DOHH2 (cell line): ENCODE measurements at regions not wholly inside any gene's neighbourhood (a gene's known extent, or its start where the extent isn't known, plus 50 kb on each side); places are given as distances from the start of the nearest gene placed in this dataset.

ENCODE experiments used
- H3F3A ChIP-seq: fragments of 200-600 bp; sonication (generic), shearing (Covaris generic); 2 replicates; pipeline ENCODE4 v1.6.0; 2016; ENCODE audit warnings: antibody characterized with exemption, mild to moderate bottlenecking; ENCODE audit not compliant: control insufficient read depth, insufficient read depth
- H3K27ac ChIP-seq: fragments of 200-600 bp; sonication (generic); 2 replicates; pipeline ENCODE4 v1.5.1; 2014; ENCODE audit warnings: low read depth, mild to moderate bottlenecking, low read length, moderate library complexity
- H3K27me3 ChIP-seq: fragments of 200-600 bp; sonication (generic); 2 replicates; pipeline ENCODE4 v1.6.1; 2014; ENCODE audit warnings: mild to moderate bottlenecking, low read length, mixed read lengths; ENCODE audit not compliant: control insufficient read depth
- H3K36me3 ChIP-seq: fragments of 200-600 bp; sonication (generic); 2 replicates; pipeline ENCODE4 v1.6.1; 2014; ENCODE audit warnings: mild to moderate bottlenecking, low read length, moderate library complexity, mixed read lengths; ENCODE audit not compliant: control insufficient read depth
- H3K4me1 ChIP-seq: fragments of 200-600 bp; sonication (generic); 2 replicates; pipeline ENCODE4 v1.6.1; 2014; ENCODE audit warnings: mild to moderate bottlenecking, low read length, mixed read lengths; ENCODE audit not compliant: control insufficient read depth
- H3K4me2 ChIP-seq: fragments of 200-600 bp; sonication (generic); 2 replicates; pipeline ENCODE4 v1.6.0; 2014; ENCODE audit warnings: mild to moderate bottlenecking, low read length, moderate library complexity
- H3K4me3 ChIP-seq: fragments of 200-600 bp; sonication (generic); 2 replicates; pipeline ENCODE4 v1.5.1; 2014; ENCODE audit warnings: mild to moderate bottlenecking, low read length, mixed read lengths
- H3K79me2 ChIP-seq: fragments of 200-600 bp; sonication (generic); 2 replicates; pipeline ENCODE4 v1.6.1; 2014; ENCODE audit warnings: mild to moderate bottlenecking, low read length, mixed read lengths; ENCODE audit not compliant: control insufficient read depth
- H3K9me2 ChIP-seq: fragments of 200-600 bp; sonication (generic); replicated peaks from 2 replicates; pipeline ENCODE4 v1.6.1; 2014; ENCODE audit warnings: mild to moderate bottlenecking, low read length, mixed read lengths; ENCODE audit not compliant: control insufficient read depth
- H3K9me3 ChIP-seq: fragments of 200-600 bp; sonication (generic); 2 replicates; pipeline ENCODE4 v1.6.1; 2014; ENCODE audit warnings: antibody characterized with exemption, low read length, mixed read lengths; ENCODE audit not compliant: control insufficient read depth, insufficient read depth
- H4K20me1 ChIP-seq: fragments of 200-600 bp; sonication (generic); 2 replicates; pipeline ENCODE4 v1.6.0; 2014; ENCODE audit warnings: low read depth, mild to moderate bottlenecking, antibody characterized with exemption, low read length, moderate library complexity; ENCODE audit not compliant: control insufficient read depth, insufficient read depth
- CTCF ChIP-seq: fragments of 200-600 bp; sonication (generic); IDR thresholded peaks from one replicate; pipeline ENCODE4 v1.5.1; 2014; ENCODE audit warnings: antibody characterized with exemption, mild to moderate bottlenecking, low read depth, low read length; ENCODE audit not compliant: poor library complexity, severe bottlenecking
- EZH2phosphoT487 ChIP-seq: fragments of 200-600 bp; sonication (generic); IDR thresholded peaks from 2 replicates; pipeline ENCODE4 v1.6.1; 2017; ENCODE audit warnings: borderline replicate concordance, mild to moderate bottlenecking, antibody characterized with exemption, low read length, moderate library complexity, mixed read lengths

- H3K4me2 ChIP-seq = no peak overlapping the region
Observed at GRCh38 chr1:221203224-221204054, 324.2 kb downstream of the HLX start.

GRCh38 chr1:221204055-221204833, 325.0 kb downstream of the HLX start:
- Histone ChIP-seq H3K4me2 (no peak overlapping the region), H3F3A (no peaks in the 10 kb centered on the region), H4K20me1 (no peaks in the 10 kb centered on the region), H3K27ac (no peak overlapping the region), H3K9me3 (no peaks in the 10 kb centered on the region), H3K27me3 (no peaks in the 10 kb centered on the region), H3K4me1 (peaks cover 7% of the 10 kb centered on the region), H3K9me2 (no peaks in the 10 kb centered on the region), H3K4me3 (no peak overlapping the region), H3K36me3 (no peaks in the 10 kb centered on the region), H3K79me2 (no peaks in the 10 kb centered on the region)
- no peak for TF ChIP-seq CTCF
- TF ChIP-seq EZH2phosphoT487 = no peak

More at GRCh38 chr1:221203224-221204054, 324.2 kb downstream of the HLX start:
- Histone ChIP-seq H3K9me3 (no peaks in the 10 kb centered on the region), H3K79me2 (no peaks in the 10 kb centered on the region), H3K27ac (no peak overlapping the region), H4K20me1 (no peaks in the 10 kb centered on the region), H3K27me3 (no peaks in the 10 kb centered on the region), H3F3A (no peaks in the 10 kb centered on the region), H3K4me3 (no peak overlapping the region), H3K9me2 (no peaks in the 10 kb centered on the region), H3K36me3 (no peaks in the 10 kb centered on the region), H3K4me1 (peaks cover 7% of the 10 kb centered on the region)
- TF ChIP-seq EZH2phosphoT487 (no peak), CTCF (peak; percentile 85)

GRCh38 chr1:221206076-221206475, 326.8 kb downstream of the HLX start:
- Histone ChIP-seq H3K4me3 (no peak overlapping the region), H3K9me2 (no peaks in the 10 kb centered on the region), H4K20me1 (no peaks in the 10 kb centered on the region), H3F3A (no peaks in the 10 kb centered on the region), H3K79me2 (no peaks in the 10 kb centered on the region), H3K4me2 (no peak overlapping the region), H3K4me1 (peaks cover 11% of the 10 kb centered on the region), H3K36me3 (no peaks in the 10 kb centered on the region), H3K27me3 (no peaks in the 10 kb centered on the region), H3K27ac (no peak overlapping the region), H3K9me3 (no peaks in the 10 kb centered on the region)
- TF ChIP-seq CTCF (no peak), EZH2phosphoT487 (no peak)
